ENCODE measurements at regions not wholly inside any gene's neighbourhood (a gene's known extent, or its start where the extent isn't known, plus 50 kb on each side); places are given as distances from the start of the nearest gene placed in this dataset.

GRCh38 chr4:65126200-65126599 is 544.1 kb downstream of the EPHA5 start (continued):
- TF ChIP-seq YY1 (IDR thresholded peaks at IDR 0.05; ENCODE audit: extremely low read depth, insufficient replicate concordance, low read depth, low read length): no peak
- TF ChIP-seq ATF3 (IDR thresholded peaks at IDR 0.05): no peak
- no peak for TF ChIP-seq CBX3 (IDR thresholded peaks at IDR 0.05; ENCODE audit: low read depth)
- no peak for TF ChIP-seq POLR2AphosphoS5 (IDR thresholded peaks at IDR 0.05; ENCODE audit: low read depth, low read length)

GRCh38 chr4:65120287-65120686 is 550.0 kb downstream of the EPHA5 start:
- DNase-seq (ENCODE audit: low read depth, low spot score) (no peak), ATAC-seq (no peak)
- ChIA-PET POLR2A (no interaction called here), RAD21 (ENCODE audit: low non-redundant PET in 1 of 2, low total read pairs in 2 of 2, uncharacterized antibody in 2 of 2, unreplicated experiment in 2 of 2) (no interaction called here), CTCF (no interaction called here)
- no peak overlapping the region for H3K4me3 ChIP-seq (replicated peaks in 1 of 2; ENCODE audit: low read depth in 1 of 2, low read length in 2 of 2)
- intact Hi-C loops (cut with micrococcal nuclease): no loop called here
- H3K4me2 ChIP-seq (ENCODE audit: low read length): no peak overlapping the region
- TF ChIP-seq SP1 (IDR thresholded peaks at IDR 0.05; ENCODE audit: low read depth) (no peak), CEBPB (IDR thresholded peaks at IDR 0.05; ENCODE audit: low read depth) (no peak), FOSL1 (IDR thresholded peaks at IDR 0.05; ENCODE audit: low read depth) (no peak), TCF7L2 (IDR thresholded peaks at IDR 0.05; ENCODE audit: borderline replicate concordance, extremely low read depth, insufficient read depth, insufficient read length) (no peak), ELF1 (IDR thresholded peaks at IDR 0.05; ENCODE audit: borderline replicate concordance, low read depth) (no peak), RAD21 (IDR thresholded peaks at IDR 0.05; ENCODE audit: low read depth) (no peak), YY1 (IDR thresholded peaks at IDR 0.05; ENCODE audit: extremely low read depth, insufficient replicate concordance, low read depth, low read length) (no peak), ZFX (IDR thresholded peaks at IDR 0.05) (no peak), EGR1 (IDR thresholded peaks at IDR 0.05; ENCODE audit: low read depth) (no peak), POLR2AphosphoS5 (IDR thresholded peaks at IDR 0.05; ENCODE audit: low read depth, low read length) (no peak)
- TF ChIP-seq, protein P1, sequence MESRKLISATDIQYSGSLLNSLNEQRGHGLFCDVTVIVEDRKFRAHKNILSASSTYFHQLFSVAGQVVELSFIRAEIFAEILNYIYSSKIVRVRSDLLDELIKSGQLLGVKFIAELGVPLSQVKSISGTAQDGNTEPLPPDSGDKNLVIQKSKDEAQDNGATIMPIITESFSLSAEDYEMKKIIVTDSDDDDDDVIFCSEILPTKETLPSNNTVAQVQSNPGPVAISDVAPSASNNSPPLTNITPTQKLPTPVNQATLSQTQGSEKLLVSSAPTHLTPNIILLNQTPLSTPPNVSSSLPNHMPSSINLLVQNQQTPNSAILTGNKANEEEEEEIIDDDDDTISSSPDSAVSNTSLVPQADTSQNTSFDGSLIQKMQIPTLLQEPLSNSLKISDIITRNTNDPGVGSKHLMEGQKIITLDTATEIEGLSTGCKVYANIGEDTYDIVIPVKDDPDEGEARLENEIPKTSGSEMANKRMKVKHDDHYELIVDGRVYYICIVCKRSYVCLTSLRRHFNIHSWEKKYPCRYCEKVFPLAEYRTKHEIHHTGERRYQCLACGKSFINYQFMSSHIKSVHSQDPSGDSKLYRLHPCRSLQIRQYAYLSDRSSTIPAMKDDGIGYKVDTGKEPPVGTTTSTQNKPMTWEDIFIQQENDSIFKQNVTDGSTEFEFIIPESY (IDR thresholded peaks at IDR 0.05; ENCODE audit: extremely low read depth, insufficient replicate concordance, low read length): no peak
- TF ChIP-seq, protein P2, sequence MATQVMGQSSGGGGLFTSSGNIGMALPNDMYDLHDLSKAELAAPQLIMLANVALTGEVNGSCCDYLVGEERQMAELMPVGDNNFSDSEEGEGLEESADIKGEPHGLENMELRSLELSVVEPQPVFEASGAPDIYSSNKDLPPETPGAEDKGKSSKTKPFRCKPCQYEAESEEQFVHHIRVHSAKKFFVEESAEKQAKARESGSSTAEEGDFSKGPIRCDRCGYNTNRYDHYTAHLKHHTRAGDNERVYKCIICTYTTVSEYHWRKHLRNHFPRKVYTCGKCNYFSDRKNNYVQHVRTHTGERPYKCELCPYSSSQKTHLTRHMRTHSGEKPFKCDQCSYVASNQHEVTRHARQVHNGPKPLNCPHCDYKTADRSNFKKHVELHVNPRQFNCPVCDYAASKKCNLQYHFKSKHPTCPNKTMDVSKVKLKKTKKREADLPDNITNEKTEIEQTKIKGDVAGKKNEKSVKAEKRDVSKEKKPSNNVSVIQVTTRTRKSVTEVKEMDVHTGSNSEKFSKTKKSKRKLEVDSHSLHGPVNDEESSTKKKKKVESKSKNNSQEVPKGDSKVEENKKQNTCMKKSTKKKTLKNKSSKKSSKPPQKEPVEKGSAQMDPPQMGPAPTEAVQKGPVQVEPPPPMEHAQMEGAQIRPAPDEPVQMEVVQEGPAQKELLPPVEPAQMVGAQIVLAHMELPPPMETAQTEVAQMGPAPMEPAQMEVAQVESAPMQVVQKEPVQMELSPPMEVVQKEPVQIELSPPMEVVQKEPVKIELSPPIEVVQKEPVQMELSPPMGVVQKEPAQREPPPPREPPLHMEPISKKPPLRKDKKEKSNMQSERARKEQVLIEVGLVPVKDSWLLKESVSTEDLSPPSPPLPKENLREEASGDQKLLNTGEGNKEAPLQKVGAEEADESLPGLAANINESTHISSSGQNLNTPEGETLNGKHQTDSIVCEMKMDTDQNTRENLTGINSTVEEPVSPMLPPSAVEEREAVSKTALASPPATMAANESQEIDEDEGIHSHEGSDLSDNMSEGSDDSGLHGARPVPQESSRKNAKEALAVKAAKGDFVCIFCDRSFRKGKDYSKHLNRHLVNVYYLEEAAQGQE (IDR thresholded peaks at IDR 0.05; ENCODE audit: low read depth): no peak
- TF ChIP-seq, protein P3, sequence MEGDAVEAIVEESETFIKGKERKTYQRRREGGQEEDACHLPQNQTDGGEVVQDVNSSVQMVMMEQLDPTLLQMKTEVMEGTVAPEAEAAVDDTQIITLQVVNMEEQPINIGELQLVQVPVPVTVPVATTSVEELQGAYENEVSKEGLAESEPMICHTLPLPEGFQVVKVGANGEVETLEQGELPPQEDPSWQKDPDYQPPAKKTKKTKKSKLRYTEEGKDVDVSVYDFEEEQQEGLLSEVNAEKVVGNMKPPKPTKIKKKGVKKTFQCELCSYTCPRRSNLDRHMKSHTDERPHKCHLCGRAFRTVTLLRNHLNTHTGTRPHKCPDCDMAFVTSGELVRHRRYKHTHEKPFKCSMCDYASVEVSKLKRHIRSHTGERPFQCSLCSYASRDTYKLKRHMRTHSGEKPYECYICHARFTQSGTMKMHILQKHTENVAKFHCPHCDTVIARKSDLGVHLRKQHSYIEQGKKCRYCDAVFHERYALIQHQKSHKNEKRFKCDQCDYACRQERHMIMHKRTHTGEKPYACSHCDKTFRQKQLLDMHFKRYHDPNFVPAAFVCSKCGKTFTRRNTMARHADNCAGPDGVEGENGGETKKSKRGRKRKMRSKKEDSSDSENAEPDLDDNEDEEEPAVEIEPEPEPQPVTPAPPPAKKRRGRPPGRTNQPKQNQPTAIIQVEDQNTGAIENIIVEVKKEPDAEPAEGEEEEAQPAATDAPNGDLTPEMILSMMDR (IDR thresholded peaks at IDR 0.05 in 2 of 3, conservative IDR thresholded peaks at IDR 0.05 in 1 of 3; ENCODE audit: borderline replicate concordance in 1 of 3, insufficient read depth in 1 of 3, low read depth in 2 of 3, low read length in 2 of 3): no peak
- H3K9ac ChIP-seq (ENCODE audit: low read length): no peak overlapping the region
- no peak overlapping the region for H2AFZ ChIP-seq (ENCODE audit: low read depth, low read length, poor library complexity, severe bottlenecking)
- no peaks in the 10 kb centered on the region for H4K20me1 ChIP-seq (ENCODE audit: insufficient read depth)
- peaks cover 0 to 9% of the 10 kb centered on the region in 2 experiments; a peak in 2 of 4 replicates for H3K9me3 ChIP-seq (ENCODE audit: control insufficient read depth in 1 of 2, insufficient read depth in 1 of 2, low read depth in 1 of 2, low read length in 2 of 2)
- H3K4me1 ChIP-seq (ENCODE audit: control insufficient read depth in 1 of 2, insufficient read depth in 2 of 2, low read length in 2 of 2): no peaks in the 10 kb centered on the region
- no peak overlapping the region for H3K27ac ChIP-seq (ENCODE audit: low read depth, low read length)
- no peaks in the 10 kb centered on the region for H3K9me2 ChIP-seq (ENCODE audit: insufficient read depth)
- no peaks in the 10 kb centered on the region for H3K27me3 ChIP-seq (ENCODE audit: insufficient read depth, low read length)
- H3K79me2 ChIP-seq (ENCODE audit: insufficient read depth, low read length): no peaks in the 10 kb centered on the region
- BruUV-seq (replicated peaks): no TSS peak
- H3K36me3 ChIP-seq (ENCODE audit: control insufficient read depth in 1 of 2, insufficient read depth in 2 of 2, low read length in 2 of 2): no peaks in the 10 kb centered on the region

All from HCT116 (cell line).